ENCODE measurements at regions not wholly inside any gene's neighbourhood (a gene's known extent, or its start where the extent isn't known, plus 50 kb on each side); places are given as distances from the start of the nearest gene placed in this dataset.

- no TSS peak for BruUV-seq (replicated peaks)
- no peak for ATAC-seq
- no peak for TF ChIP-seq TCF15 (CRISPR knock-in tag; IDR thresholded peaks at IDR 0.05)
- TF ChIP-seq PRMT5 (CRISPR knock-in tag; IDR thresholded peaks at IDR 0.05): no peak
- peak; percentile 41; the same call in 1 of the 2 replicates for TF ChIP-seq MGA (IDR thresholded peaks at IDR 0.05)
- TF ChIP-seq TCFL5 (CRISPR knock-in tag; conservative IDR thresholded peaks at IDR 0.05): no peak
- TF ChIP-seq ZNF592 (IDR thresholded peaks at IDR 0.05): 0 out of 2 replicates have a peak, but pooled peaks have one; percentile 9
Measured at GRCh38 chr5:143582869-143583268, 179.4 kb upstream of the NR3C1 start.

More at GRCh38 chr5:143582869-143583268, 179.4 kb upstream of the NR3C1 start:
- Histone ChIP-seq H3K4me3 (no peak overlapping the region), H3K36me3 (ENCODE audit: control insufficient read depth, insufficient read depth, low read length) (no peaks in the 10 kb centered on the region), H3K4me1 (replicated peaks in 1 of 2; ENCODE audit: control insufficient read depth in 2 of 2, insufficient read depth in 2 of 2, low read length in 2 of 2) (peaks cover 0 to 33% of the 10 kb centered on the region in 2 experiments; a peak in 4 of 5 replicates), H3K9me1 (ENCODE audit: control insufficient read depth, insufficient read depth, low read length) (no peaks in the 10 kb centered on the region), H2AFZ (ENCODE audit: low read depth, low read length) (peak overlapping the region; percentile 90), H3K79me2 (ENCODE audit: control insufficient read depth, insufficient read depth, low read length) (no peaks in the 10 kb centered on the region), H3K9ac (ENCODE audit: insufficient read depth in 1 of 2, low read depth in 2 of 2, low read length in 2 of 2) (no peak overlapping the region), H3K27ac (ENCODE audit: extremely low read depth, low read depth, low read length) (no peak overlapping the region), H3K27me3 (ENCODE audit: control insufficient read depth in 2 of 2, insufficient read depth in 2 of 2, low read length in 2 of 2) (no peaks in the 10 kb centered on the region), H4K20me1 (replicated peaks; ENCODE audit: control insufficient read depth, insufficient read depth, low read length) (no peaks in the 10 kb centered on the region), H3K4me2 (ENCODE audit: insufficient read depth, low read length) (no peak overlapping the region), H3K9me3 (replicated peaks; ENCODE audit: control insufficient read depth, insufficient read depth, low read depth, low read length) (no peaks in the 10 kb centered on the region)
- POLR2A ChIA-PET: interaction anchor here (0.6 to 2.1 kb wide), 2 partner anchors 10 to 113 kb away, joined by 3 to 10 read pairs; no protein-coding TSS in a partner anchor
- DNase-seq (ENCODE audit: extremely low read depth in 1 of 4, low spot score in 3 of 4) (peak in 1 of 4 experiments; percentile 7), FAIRE-seq (no peak)
- intact Hi-C loops (cut with micrococcal nuclease) (loop anchor here (10.0 kb wide), 1 partner anchor 368 kb away; no protein-coding TSS in a partner anchor), in situ Hi-C loops (cut with MboI) (no loop called here)
- CTCF ChIA-PET (ENCODE audit: low intra/inter-chr PET ratio): no interaction called here
- 38% methylated on average over 5 of the region's 5 CpGs for WGBS (ENCODE audit: insufficient coverage, low coverage, missing lambda C conversion rate)

Data from K562 (cell line).